HT1080 (cell line): ENCODE measurements at regions not wholly inside any gene's neighbourhood (a gene's known extent, or its start where the extent isn't known, plus 50 kb on each side); places are given as distances from the start of the nearest gene placed in this dataset.
A peak's percentile ranks its signal among the peaks of the same experiment; 100 is the strongest.

Experiments
- DNase-seq: peaks from one replicate; pipeline ENCODE4 v3.0.0-alpha.2; 2015; ENCODE audit warnings: low read depth

- DNase-seq = no peak
These were observed 79.0 kb downstream of the LBH start for GRCh38 chr2:30310371-30310770.

- no peak for DNase-seq
These were observed 79.6 kb downstream of the LBH start for GRCh38 chr2:30310955-30311354.

GRCh38 chr2:30311711-30312110 is 80.4 kb downstream of the LBH start:
- DNase-seq = no peak

GRCh38 chr2:30312916-30313315 is 81.6 kb downstream of the LBH start:
- DNase-seq = no peak

GRCh38 chr2:30314981-30315380 is 83.6 kb downstream of the LBH start:
- DNase-seq = no peak

- DNase-seq = peak; percentile 47
These were observed 84.2 kb downstream of the LBH start for GRCh38 chr2:30315391-30316063.

- DNase-seq = no peak
These were observed 85.1 kb downstream of the LBH start for GRCh38 chr2:30316408-30316807.

- no peak for DNase-seq
These were observed 87.9 kb downstream of the LBH start for GRCh38 chr2:30318987-30319782.

GRCh38 chr2:30321466-30321865 is 90.1 kb downstream of the LBH start:
- DNase-seq = no peak

- DNase-seq = no peak
These were observed 92.2 kb downstream of the LBH start for GRCh38 chr2:30323499-30323898.

GRCh38 chr2:30324245-30324908 is 93.0 kb downstream of the LBH start:
- DNase-seq = no peak

- DNase-seq = no peak
These were observed 94.4 kb downstream of the LBH start for GRCh38 chr2:30325600-30326328.

GRCh38 chr2:30326497-30326896 is 95.2 kb downstream of the LBH start:
- no peak for DNase-seq

GRCh38 chr2:30331038-30331437 is 99.7 kb downstream of the LBH start:
- no peak for DNase-seq

- no peak for DNase-seq
These were observed 100.5 kb downstream of the LBH start for GRCh38 chr2:30331869-30332268.

GRCh38 chr2:30332791-30333453 is 101.6 kb downstream of the LBH start:
- DNase-seq = no peak

GRCh38 chr2:30334762-30335363 is 103.5 kb downstream of the LBH start:
- no peak for DNase-seq

- no peak for DNase-seq
These were observed 104.8 kb downstream of the LBH start for GRCh38 chr2:30336084-30336483.

GRCh38 chr2:30336978-30337841 is 105.9 kb downstream of the LBH start:
- DNase-seq = peak; percentile 36

GRCh38 chr2:30338475-30338874 is 107.1 kb downstream of the LBH start:
- DNase-seq = no peak
